Fibroblast of villous mesenchyme (primary cell): ENCODE measurements at regions not wholly inside any gene's neighbourhood (a gene's known extent, or its start where the extent isn't known, plus 50 kb on each side); places are given as distances from the start of the nearest gene placed in this dataset.

ENCODE experiments used
- DNase-seq: peaks from one replicate; pipeline ENCODE4 v3.0.0-alpha.2; 2010; ENCODE audit warnings: low read depth
- H3K4me3 ChIP-seq: 2 replicates; pipeline ENCODE4 v1.5.1; 2011; ENCODE audit warnings: low read depth, mild to moderate bottlenecking, low read length
- CTCF ChIP-seq: IDR thresholded peaks from 2 replicates; pipeline ENCODE4 v1.5.1; 2012; ENCODE audit warnings: low read depth, mild to moderate bottlenecking, low read length; ENCODE audit not compliant: insufficient read depth

GRCh38 chr3:132218817-132219755 is 98.1 kb upstream of the ACP3 start:
- TF ChIP-seq CTCF, result no peak
- DNase-seq, result peak; percentile 6
- H3K4me3 ChIP-seq, result no peak overlapping the region

- DNase-seq, result no peak
- no peak for TF ChIP-seq CTCF
- H3K4me3 ChIP-seq, result no peak overlapping the region
Observed at GRCh38 chr3:132220986-132221385, 96.2 kb upstream of the ACP3 start.

- TF ChIP-seq CTCF, result no peak
- H3K4me3 ChIP-seq, result no peak overlapping the region
- no peak for DNase-seq
Observed at GRCh38 chr3:132222868-132223538, 94.2 kb upstream of the ACP3 start.

GRCh38 chr3:132225664-132226063 is 91.5 kb upstream of the ACP3 start:
- DNase-seq, result no peak
- no peak for TF ChIP-seq CTCF
- no peak overlapping the region for H3K4me3 ChIP-seq

- TF ChIP-seq CTCF, result no peak
- no peak overlapping the region for H3K4me3 ChIP-seq
- no peak for DNase-seq
Observed at GRCh38 chr3:132228923-132229322, 88.3 kb upstream of the ACP3 start.

- no peak overlapping the region for H3K4me3 ChIP-seq
- no peak for TF ChIP-seq CTCF
- no peak for DNase-seq
Observed at GRCh38 chr3:132229641-132230040, 87.6 kb upstream of the ACP3 start.
